GM18519 (cell line): ENCODE measurements at regions not wholly inside any gene's neighbourhood (a gene's known extent, or its start where the extent isn't known, plus 50 kb on each side); places are given as distances from the start of the nearest gene placed in this dataset.
"Not testable (repeated sequence)": the region's sequence is repeated elsewhere in the genome, so short reads cannot be mapped to it uniquely, and the experiment has no call there.

Experiments used
- ATAC-seq: cut with Tn5 transposase; IDR thresholded peaks from one replicate; pipeline ENCODE4 v1.9.1; 2021; ENCODE audit warnings: mild to moderate bottlenecking, moderate library complexity; ENCODE audit not compliant: unreplicated experiment, low FRiP score

- no peak for ATAC-seq
These were observed 245.6 kb upstream of the FERD3L start for GRCh38 chr7:19390795-19391194.

GRCh38 chr7:19381321-19381720 is 236.1 kb upstream of the FERD3L start:
- ATAC-seq = no peak

- ATAC-seq = no peak
These were observed 233.1 kb upstream of the FERD3L start for GRCh38 chr7:19378345-19378714.

GRCh38 chr7:19377611-19378344 is 232.6 kb upstream of the FERD3L start:
- no peak for ATAC-seq

GRCh38 chr7:19376538-19376937 is 231.3 kb upstream of the FERD3L start:
- ATAC-seq = no peak

GRCh38 chr7:19375976-19376375 is 230.8 kb upstream of the FERD3L start:
- ATAC-seq = no peak

GRCh38 chr7:19373334-19373733 is 228.1 kb upstream of the FERD3L start:
- ATAC-seq = no peak

- ATAC-seq = no peak
These were observed 224.6 kb upstream of the FERD3L start for GRCh38 chr7:19369806-19370205.

GRCh38 chr7:19369182-19369581 is 224.0 kb upstream of the FERD3L start:
- no peak for ATAC-seq

- ATAC-seq = no peak
These were observed 223.3 kb upstream of the FERD3L start for GRCh38 chr7:19368491-19368925.

GRCh38 chr7:19364950-19365349 is 219.7 kb upstream of the FERD3L start:
- no peak for ATAC-seq

- ATAC-seq = no peak
These were observed 216.9 kb upstream of the FERD3L start for GRCh38 chr7:19362099-19362498.

GRCh38 chr7:19353180-19353579 is 208.0 kb upstream of the FERD3L start:
- no peak for ATAC-seq

GRCh38 chr7:19352305-19352695 is 207.1 kb upstream of the FERD3L start:
- no peak for ATAC-seq

GRCh38 chr7:19351341-19352304 is 206.4 kb upstream of the FERD3L start:
- ATAC-seq = no peak

GRCh38 chr7:19339512-19339911 is 194.3 kb upstream of the FERD3L start:
- ATAC-seq = no peak

- not testable (repeated sequence) for ATAC-seq
These were observed 193.3 kb upstream of the FERD3L start for GRCh38 chr7:19338512-19338911.

- no peak for ATAC-seq
These were observed 191.7 kb upstream of the FERD3L start for GRCh38 chr7:19336836-19337383.

- ATAC-seq = no peak
These were observed 188.5 kb upstream of the FERD3L start for GRCh38 chr7:19333706-19334105.

- ATAC-seq = no peak
These were observed 181.8 kb upstream of the FERD3L start for GRCh38 chr7:19327018-19327417.

- ATAC-seq = no peak
These were observed 176.8 kb upstream of the FERD3L start for GRCh38 chr7:19322002-19322401.
